ENCODE measurements at regions not wholly inside any gene's neighbourhood (a gene's known extent, or its start where the extent isn't known, plus 50 kb on each side); places are given as distances from the start of the nearest gene placed in this dataset.
"Not testable (repeated sequence)": the region's sequence is repeated elsewhere in the genome, so short reads cannot be mapped to it uniquely, and the experiment has no call there.

- Histone ChIP-seq H3K9me3 (no peaks in the 10 kb centered on the region), H3K36me3 (no peaks in the 10 kb centered on the region), H3K27me3 (no peaks in the 10 kb centered on the region), H3K4me3 (no peak overlapping the region), H3K27ac (peak overlapping the region in 1 of 3 donors; percentile 71), H3K4me1 (peaks cover 0 to 13% (median 6%) of the 10 kb centered on the region in 4 donors)
- no peak for DNase-seq
- WGBS (ENCODE audit: insufficient coverage, low coverage, low lambda C conversion rate, missing lambda C conversion rate), result 81% methylated on average over 8 of the region's 8 CpGs
- TF ChIP-seq, protein P1, sequence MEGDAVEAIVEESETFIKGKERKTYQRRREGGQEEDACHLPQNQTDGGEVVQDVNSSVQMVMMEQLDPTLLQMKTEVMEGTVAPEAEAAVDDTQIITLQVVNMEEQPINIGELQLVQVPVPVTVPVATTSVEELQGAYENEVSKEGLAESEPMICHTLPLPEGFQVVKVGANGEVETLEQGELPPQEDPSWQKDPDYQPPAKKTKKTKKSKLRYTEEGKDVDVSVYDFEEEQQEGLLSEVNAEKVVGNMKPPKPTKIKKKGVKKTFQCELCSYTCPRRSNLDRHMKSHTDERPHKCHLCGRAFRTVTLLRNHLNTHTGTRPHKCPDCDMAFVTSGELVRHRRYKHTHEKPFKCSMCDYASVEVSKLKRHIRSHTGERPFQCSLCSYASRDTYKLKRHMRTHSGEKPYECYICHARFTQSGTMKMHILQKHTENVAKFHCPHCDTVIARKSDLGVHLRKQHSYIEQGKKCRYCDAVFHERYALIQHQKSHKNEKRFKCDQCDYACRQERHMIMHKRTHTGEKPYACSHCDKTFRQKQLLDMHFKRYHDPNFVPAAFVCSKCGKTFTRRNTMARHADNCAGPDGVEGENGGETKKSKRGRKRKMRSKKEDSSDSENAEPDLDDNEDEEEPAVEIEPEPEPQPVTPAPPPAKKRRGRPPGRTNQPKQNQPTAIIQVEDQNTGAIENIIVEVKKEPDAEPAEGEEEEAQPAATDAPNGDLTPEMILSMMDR (IDR thresholded peaks at IDR 0.05), result no peak
- TF ChIP-seq POLR2A (IDR thresholded peaks at IDR 0.05), result no peak
- ATAC-seq, result no peak
- intact Hi-C loops (cut with DNase I), result no loop called here
Measured at GRCh38 chr7:41438705-41439514, 264.0 kb downstream of the INHBA start.

- H3K36me3 ChIP-seq, result no peaks in the 10 kb centered on the region
- TF ChIP-seq, protein P1 (IDR thresholded peaks at IDR 0.05), result no peak
- peak; percentile 40 for TF ChIP-seq POLR2A (IDR thresholded peaks at IDR 0.05)
- intact Hi-C loops (cut with DNase I), result no loop called here
- whole genome bisulfite sequencing (ENCODE audit: insufficient coverage, low coverage, low lambda C conversion rate, missing lambda C conversion rate), result 31% methylated on average over 10 of the region's 10 CpGs
- peak; percentile 52 to 70 (median 62) for DNase-seq
- no peak overlapping the region for H3K4me3 ChIP-seq
- H3K27me3 ChIP-seq, result no peaks in the 10 kb centered on the region
- peak; percentile 91 to 95 (median 93) for ATAC-seq
- H3K4me1 ChIP-seq, result peaks cover 0 to 13% (median 6%) of the 10 kb centered on the region in 4 donors
- H3K9me3 ChIP-seq, result no peaks in the 10 kb centered on the region
- peak overlapping the region; percentile 18 to 71 (median 39) for H3K27ac ChIP-seq
Measured at GRCh38 chr7:41437257-41438196, 265.4 kb downstream of the INHBA start.

GRCh38 chr7:41436139-41436538 is 266.8 kb downstream of the INHBA start:
- no peak for TF ChIP-seq POLR2A (IDR thresholded peaks at IDR 0.05)
- TF ChIP-seq, protein P1 (IDR thresholded peaks at IDR 0.05), result no peak
- Histone ChIP-seq H3K4me3 (no peak overlapping the region), H3K4me1 (peaks cover 0 to 13% (median 6%) of the 10 kb centered on the region in 4 donors), H3K36me3 (no peaks in the 10 kb centered on the region), H3K9me3 (no peaks in the 10 kb centered on the region), H3K27me3 (no peaks in the 10 kb centered on the region), H3K27ac (no peak overlapping the region)
- 100% methylated on average over 3 of the region's 3 CpGs for WGBS (ENCODE audit: insufficient coverage, low coverage, low lambda C conversion rate, missing lambda C conversion rate)
- intact Hi-C loops (cut with DNase I), result no loop called here
- DNase-seq (no peak), ATAC-seq (no peak)

- H3K27me3 ChIP-seq; ATAC-seq; H3K9me3 ChIP-seq; H3K4me3 ChIP-seq; DNase-seq; H3K27ac ChIP-seq; H3K36me3 ChIP-seq; intact Hi-C loops (cut with DNase I): not testable (repeated sequence)
- peaks cover 0 to 13% (median 6%) of the 10 kb centered on the region in 4 donors for H3K4me1 ChIP-seq
- whole genome bisulfite sequencing (ENCODE audit: insufficient coverage, low coverage, low lambda C conversion rate, missing lambda C conversion rate), result 90% methylated on average over 7 of the region's 9 CpGs
Measured at GRCh38 chr7:41435020-41435419, 267.9 kb downstream of the INHBA start.

All from right lobe of liver (tissue), 6 donors.